Smooth muscle cell of the brain vasculature (primary cell): ENCODE measurements at regions not wholly inside any gene's neighbourhood (a gene's known extent, or its start where the extent isn't known, plus 50 kb on each side); places are given as distances from the start of the nearest gene placed in this dataset.

ENCODE experiments used
- DNase-seq: peaks from one replicate; pipeline ENCODE4 v3.0.0-alpha.2; 2012; ENCODE audit warnings: low read depth, low spot score

- peak; percentile 87 for DNase-seq
These were observed 180.3 kb upstream of the GRB10 start for GRCh38 chr7:50962962-50963374.

- peak; percentile 6 for DNase-seq
These were observed 179.7 kb upstream of the GRB10 start for GRCh38 chr7:50962281-50962883.

- no peak for DNase-seq
These were observed 178.1 kb upstream of the GRB10 start for GRCh38 chr7:50960621-50961310.

- DNase-seq = no peak
These were observed 177.3 kb upstream of the GRB10 start for GRCh38 chr7:50959991-50960390.

- DNase-seq = no peak
These were observed 176.9 kb upstream of the GRB10 start for GRCh38 chr7:50959560-50959959.

- DNase-seq = no peak
These were observed 175.2 kb upstream of the GRB10 start for GRCh38 chr7:50957855-50958254.

GRCh38 chr7:50957431-50957830, 174.7 kb upstream of the GRB10 start:
- no peak for DNase-seq

- DNase-seq = no peak
These were observed 173.9 kb upstream of the GRB10 start for GRCh38 chr7:50956522-50957155.

GRCh38 chr7:50954716-50955115, 172.0 kb upstream of the GRB10 start:
- DNase-seq = no peak

GRCh38 chr7:50954245-50954644, 171.5 kb upstream of the GRB10 start:
- no peak for DNase-seq

- no peak for DNase-seq
These were observed 171.1 kb upstream of the GRB10 start for GRCh38 chr7:50953820-50954219.

GRCh38 chr7:50953303-50953702, 170.6 kb upstream of the GRB10 start:
- DNase-seq = no peak

GRCh38 chr7:50952544-50952943, 169.8 kb upstream of the GRB10 start:
- DNase-seq = no peak

- DNase-seq = no peak
These were observed 169.4 kb upstream of the GRB10 start for GRCh38 chr7:50952120-50952519.

- no peak for DNase-seq
These were observed 160.8 kb upstream of the GRB10 start for GRCh38 chr7:50943482-50943881.

GRCh38 chr7:50941525-50941924, 158.8 kb upstream of the GRB10 start:
- no peak for DNase-seq

- DNase-seq = no peak
These were observed 157.9 kb upstream of the GRB10 start for GRCh38 chr7:50940621-50941020.

GRCh38 chr7:50939021-50939420, 156.3 kb upstream of the GRB10 start:
- peak; percentile 24 for DNase-seq

- DNase-seq = no peak
These were observed 155.0 kb upstream of the GRB10 start for GRCh38 chr7:50937727-50938126.

GRCh38 chr7:50926049-50926448, 143.4 kb upstream of the GRB10 start:
- DNase-seq = no peak

- DNase-seq = no peak
These were observed 140.8 kb upstream of the GRB10 start for GRCh38 chr7:50923476-50923875.

- no peak for DNase-seq
These were observed 138.6 kb upstream of the GRB10 start for GRCh38 chr7:50921114-50921813.
